GM12878 (cell line): ENCODE measurements at regions not wholly inside any gene's neighbourhood (a gene's known extent, or its start where the extent isn't known, plus 50 kb on each side); places are given as distances from the start of the nearest gene placed in this dataset.
"Not testable (repeated sequence)": the region's sequence is repeated elsewhere in the genome, so short reads cannot be mapped to it uniquely, and the experiment has no call there.

Experiments
- ATAC-seq: fragments of 200-7000 bp; cut with Tn5 transposase; 3 replicates; pipeline ENCODE4 v1.9.1; 2020; ENCODE audit warnings: mild to moderate bottlenecking, moderate library complexity
- BruUV-seq: library from RNA; stranded (reverse); fragments of 400-500 nt; replicated peaks from 2 replicates; lab custom pipeline; 2021; lab: Mats Ljungman, UMichigan
- CTCF ChIA-PET: fragments of 300-600 bp; sonication (Branson Sonifier 250); formaldehyde crosslinking; extraction: SDS; loops from one replicate; lab custom pipeline; 2021; ENCODE audit warnings: inconsistent platforms; lab: Yijun Ruan, JAX
- POLR2A ChIA-PET: fragments of 350-600 bp; formaldehyde crosslinking; extraction: SDS; loops from one replicate; lab custom pipeline; 2021; ENCODE audit warnings: inconsistent platforms; lab: Charles Lee
- RAD21 ChIA-PET: fragments of 300-600 bp; sonication (Branson Sonifier 250); formaldehyde crosslinking; loops from one replicate; lab custom pipeline; 2023; ENCODE audit warnings: antibody characterized with exemption; ENCODE audit not compliant: unreplicated experiment; lab: Charles Lee
- SMC1A ChIA-PET: fragments of 300-600 bp; sonication (Branson Sonifier 250); formaldehyde crosslinking; loops from one replicate; lab custom pipeline; 2023; ENCODE audit not compliant: unreplicated experiment, uncharacterized antibody; lab: Charles Lee
- DNase-seq: peaks from one replicate; pipeline ENCODE4 v3.0.0-alpha.2; 2011; ENCODE audit warnings: low read depth, low spot score
- FAIRE-seq: peaks from 3 replicates; lab custom pipeline; 2011; peaks lifted over from hg19 to GRCh38; lab: Jason Lieb, UNC
- H2AFZ ChIP-seq: 2 replicates; pipeline ENCODE4 v1.6.0; 2011; ENCODE audit warnings: low read depth, low read length, control low read depth; ENCODE audit not compliant: control insufficient read depth
- H3K27ac ChIP-seq: 2 replicates; pipeline ENCODE4 v1.5.1; 2011; ENCODE audit warnings: control low read depth; ENCODE audit not compliant: control insufficient read depth, insufficient read depth
- H3K27me3 ChIP-seq, 2 experiments: replicated peaks in 1 of 2; 2 replicates each; pipeline versions ENCODE4 v1.6.0 to v1.6.1; 2011; ENCODE audit warnings: low read length in 1 of 2; ENCODE audit not compliant: control insufficient read depth in 2 of 2, insufficient read depth in 2 of 2
- H3K36me3 ChIP-seq, 2 experiments: 2 replicates each; pipeline ENCODE4 v1.5.1; 2011; ENCODE audit warnings: low read length in 1 of 2; ENCODE audit not compliant: control insufficient read depth in 2 of 2, insufficient read depth in 2 of 2
- H3K4me1 ChIP-seq: 2 replicates; pipeline ENCODE4 v1.6.1; 2011; ENCODE audit warnings: mild to moderate bottlenecking, low read length, moderate library complexity, mixed read lengths; ENCODE audit not compliant: control insufficient read depth, insufficient read depth
- H3K4me2 ChIP-seq: 2 replicates; pipeline ENCODE4 v1.6.0; 2011; ENCODE audit warnings: control low read depth; ENCODE audit not compliant: control insufficient read depth, insufficient read depth
- H3K4me3 ChIP-seq: fragments of 200-600 bp; sonication (generic); 2 replicates; pipeline ENCODE4 v1.5.1; 2016
- H3K79me2 ChIP-seq: 2 replicates; pipeline ENCODE4 v1.6.0; 2011; ENCODE audit warnings: low read length; ENCODE audit not compliant: control insufficient read depth, insufficient read depth
- H3K9ac ChIP-seq: 2 replicates; pipeline ENCODE4 v1.8.0; 2011; ENCODE audit warnings: low read length, control low read depth, mixed read lengths; ENCODE audit not compliant: control insufficient read depth, insufficient read depth
- H3K9me3 ChIP-seq: replicated peaks from 3 replicates; pipeline ENCODE4 v1.5.1; 2011; ENCODE audit warnings: mild to moderate bottlenecking, low read length; ENCODE audit not compliant: control insufficient read depth, insufficient read depth
- H4K20me1 ChIP-seq: 2 replicates; pipeline ENCODE4 v1.6.0; 2011; ENCODE audit not compliant: control insufficient read depth, insufficient read depth
- CEBPZ ChIP-seq: fragments of 150-350 bp; IDR thresholded peaks from 2 replicates; pipeline ENCODE4 v1.6.1; 2016; ENCODE audit warnings: low read depth, low read length
- FOXM1 ChIP-seq: IDR thresholded peaks from 2 replicates; pipeline ENCODE4 v1.6.1; 2012; ENCODE audit warnings: low read depth, mild to moderate bottlenecking, inconsistent platforms, low read length, moderate library complexity
- MAX ChIP-seq: IDR thresholded peaks from 2 replicates; pipeline ENCODE4 v1.6.1; 2012; ENCODE audit warnings: low read depth, low read length, improper control_type of control experiment
- NFIC ChIP-seq: IDR thresholded peaks from 2 replicates; pipeline ENCODE4 v1.6.1; 2012; ENCODE audit warnings: low read depth, mild to moderate bottlenecking, inconsistent platforms, low read length, moderate library complexity
- RELA ChIP-seq: fragments of 450-650 bp; IDR thresholded peaks from 2 replicates; pipeline ENCODE4 v1.8.0; 2014; ENCODE audit warnings: borderline replicate concordance; ENCODE audit not compliant: partially characterized antibody
- SMAD5 ChIP-seq: IDR thresholded peaks from 2 replicates; pipeline ENCODE4 v1.6.1; 2016; ENCODE audit warnings: antibody characterized with exemption, low read depth
- TARDBP ChIP-seq: IDR thresholded peaks from 2 replicates; pipeline ENCODE4 v1.6.1; 2016; ENCODE audit warnings: borderline replicate concordance
- TBL1XR1 ChIP-seq: IDR thresholded peaks from 2 replicates; pipeline ENCODE4 v1.6.1; 2012; ENCODE audit warnings: low read depth, low read length, improper control_type of control experiment
- whole genome bisulfite sequencing: methylation state at CpG from one replicate; pipeline ENCODE4 v1.1.6; 2016; ENCODE audit warnings: low lambda C conversion rate; ENCODE audit not compliant: insufficient replicate concordance, insufficient coverage; ENCODE audit errors: missing lambda C conversion rate; 5-methylcytosine and 5-hydroxymethylcytosine counted together
- in situ Hi-C: fragments of 300-500 bp; cut with MboI; formaldehyde crosslinking; loops from 9 replicates; pipeline ENCODE4 v1.14.3; 2018; ENCODE audit warnings: mixed read lengths
- intact Hi-C: fragments of 100-400 bp; cut with micrococcal nuclease; formaldehyde crosslinking; loops from one replicate; pipeline ENCODE4 v1.14.2; 2022; ENCODE audit not compliant: unreplicated experiment
- TF ChIP-seq, protein P1 (sequence below): IDR thresholded peaks from 2 replicates; pipeline ENCODE4 v1.6.1; 2011; ENCODE audit warnings: low read depth, mild to moderate bottlenecking, low read length, moderate library complexity, borderline replicate concordance; ENCODE audit errors: extremely low read depth
- TF ChIP-seq, protein P2 (sequence below): fragments of 450-650 bp; formaldehyde crosslinking; IDR thresholded peaks from 2 replicates; pipeline ENCODE4 v1.5.0; 2022; ENCODE audit warnings: mild to moderate bottlenecking, missing genetic modification characterization

GRCh38 chr16:88276123-88276588 lies 106.6 kb upstream of the ZNF469 start:
- H3K9me3 ChIP-seq, ATAC-seq, POLR2A ChIA-PET, BruUV-seq, H3K4me2 ChIP-seq, FAIRE-seq, H3K4me1 ChIP-seq, CTCF ChIA-PET, H4K20me1 ChIP-seq, H2AFZ ChIP-seq, H3K27me3 ChIP-seq, in situ Hi-C loops, H3K79me2 ChIP-seq, DNase-seq, H3K27ac ChIP-seq, RAD21 ChIA-PET, SMC1A ChIA-PET, H3K4me3 ChIP-seq, H3K9ac ChIP-seq, H3K36me3 ChIP-seq, intact Hi-C loops: not testable (repeated sequence)
- WGBS, result 47% methylated on average over 13 of the region's 13 CpGs

GRCh38 chr16:88276591-88276990 lies 106.2 kb upstream of the ZNF469 start:
- in situ Hi-C loops, result no loop called here
- ATAC-seq (no peak), FAIRE-seq (no peak)
- TF ChIP-seq, protein P1, sequence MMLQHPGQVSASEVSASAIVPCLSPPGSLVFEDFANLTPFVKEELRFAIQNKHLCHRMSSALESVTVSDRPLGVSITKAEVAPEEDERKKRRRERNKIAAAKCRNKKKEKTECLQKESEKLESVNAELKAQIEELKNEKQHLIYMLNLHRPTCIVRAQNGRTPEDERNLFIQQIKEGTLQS, result no peak
- TF ChIP-seq RELA (no peak), MAX (no peak), CEBPZ (no peak), SMAD5 (no peak), TARDBP (no peak), TBL1XR1 (no peak), FOXM1 (no peak), NFIC (no peak)
- TF ChIP-seq, protein P2, sequence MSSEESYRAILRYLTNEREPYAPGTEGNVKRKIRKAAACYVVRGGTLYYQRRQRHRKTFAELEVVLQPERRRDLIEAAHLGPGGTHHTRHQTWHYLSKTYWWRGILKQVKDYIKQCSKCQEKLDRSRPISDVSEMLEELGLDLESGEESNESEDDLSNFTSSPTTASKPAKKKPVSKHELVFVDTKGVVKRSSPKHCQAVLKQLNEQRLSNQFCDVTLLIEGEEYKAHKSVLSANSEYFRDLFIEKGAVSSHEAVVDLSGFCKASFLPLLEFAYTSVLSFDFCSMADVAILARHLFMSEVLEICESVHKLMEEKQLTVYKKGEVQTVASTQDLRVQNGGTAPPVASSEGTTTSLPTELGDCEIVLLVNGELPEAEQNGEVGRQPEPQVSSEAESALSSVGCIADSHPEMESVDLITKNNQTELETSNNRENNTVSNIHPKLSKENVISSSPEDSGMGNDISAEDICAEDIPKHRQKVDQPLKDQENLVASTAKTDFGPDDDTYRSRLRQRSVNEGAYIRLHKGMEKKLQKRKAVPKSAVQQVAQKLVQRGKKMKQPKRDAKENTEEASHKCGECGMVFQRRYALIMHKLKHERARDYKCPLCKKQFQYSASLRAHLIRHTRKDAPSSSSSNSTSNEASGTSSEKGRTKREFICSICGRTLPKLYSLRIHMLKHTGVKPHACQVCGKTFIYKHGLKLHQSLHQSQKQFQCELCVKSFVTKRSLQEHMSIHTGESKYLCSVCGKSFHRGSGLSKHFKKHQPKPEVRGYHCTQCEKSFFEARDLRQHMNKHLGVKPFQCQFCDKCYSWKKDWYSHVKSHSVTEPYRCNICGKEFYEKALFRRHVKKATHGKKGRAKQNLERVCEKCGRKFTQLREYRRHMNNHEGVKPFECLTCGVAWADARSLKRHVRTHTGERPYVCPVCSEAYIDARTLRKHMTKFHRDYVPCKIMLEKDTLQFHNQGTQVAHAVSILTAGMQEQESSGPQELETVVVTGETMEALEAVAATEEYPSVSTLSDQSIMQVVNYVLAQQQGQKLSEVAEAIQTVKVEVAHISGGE (CRISPR knock-in tag), result no peak

More at GRCh38 chr16:88276591-88276990, 106.2 kb upstream of the ZNF469 start:
- intact Hi-C loops, result no loop called here
- H4K20me1 ChIP-seq, result no peaks in the 10 kb centered on the region
- no peaks in the 10 kb centered on the region for H3K27me3 ChIP-seq
- DNase-seq, result no peak
- H3K79me2 ChIP-seq, result no peaks in the 10 kb centered on the region
- H3K4me2 ChIP-seq, result no peak overlapping the region
- H3K4me1 ChIP-seq, result no peaks in the 10 kb centered on the region
- CTCF ChIA-PET, result no interaction called here
- 83% methylated on average over 18 of the region's 18 CpGs for WGBS
- H3K4me3 ChIP-seq, result no peak overlapping the region
- no peak overlapping the region for H3K9ac ChIP-seq
- RAD21 ChIA-PET, result no interaction called here
- peaks cover 5% of the 10 kb centered on the region; the same call in 2 of the 3 replicates for H3K9me3 ChIP-seq
- H3K27ac ChIP-seq, result no peak overlapping the region
- POLR2A ChIA-PET, result no interaction called here
- H3K36me3 ChIP-seq, result no peaks in the 10 kb centered on the region
- H2AFZ ChIP-seq, result no peak overlapping the region
- SMC1A ChIA-PET, result no interaction called here
- BruUV-seq, result no TSS peak
